Naive B cell (primary cell): ENCODE measurements at regions not wholly inside any gene's neighbourhood (a gene's known extent, or its start where the extent isn't known, plus 50 kb on each side); places are given as distances from the start of the nearest gene placed in this dataset.

Experiments
- ATAC-seq, 2 donors: fragments of 150-1000 bp; cut with Tn5 transposase; 2 replicates each; pipeline ENCODE4 v1.10.0; 2021; ENCODE audit warnings: low read depth in 2 of 2, mild to moderate bottlenecking in 2 of 2, moderate library complexity in 2 of 2
- DNase-seq: peaks from one replicate; pipeline ENCODE4 v3.0.0; 2022
- H3K27ac Mint-ChIP-seq, 6 donors: one replicate each; pipeline ENCODE4 v1.8.0; 2020 to 2022; ENCODE audit warnings: mild to moderate bottlenecking in 6 of 6, mixed read lengths in 6 of 6, moderate library complexity in 5 of 6, inconsistent platforms in 2 of 6
- H3K27me3 Mint-ChIP-seq, 3 donors: one replicate each; pipeline ENCODE4 v1.8.0; 2021 to 2022; ENCODE audit warnings: mixed read lengths in 3 of 3, mild to moderate bottlenecking in 1 of 3
- H3K36me3 Mint-ChIP-seq, 2 donors: one replicate each; pipeline ENCODE4 v1.8.0; 2020 to 2022; ENCODE audit warnings: mixed read lengths in 2 of 2, inconsistent platforms in 1 of 2, mild to moderate bottlenecking in 1 of 2
- H3K4me1 Mint-ChIP-seq, 3 donors: one replicate each; pipeline ENCODE4 v1.8.0; 2020 to 2022; ENCODE audit warnings: mixed read lengths in 3 of 3, inconsistent platforms in 1 of 3, mild to moderate bottlenecking in 1 of 3, moderate library complexity in 1 of 3
- H3K4me3 Mint-ChIP-seq, 8 donors: one replicate each; pipeline ENCODE4 v1.8.0; 2020 to 2022; ENCODE audit warnings: mild to moderate bottlenecking in 8 of 8, mixed read lengths in 8 of 8, moderate library complexity in 8 of 8, inconsistent platforms in 2 of 8
- H3K9me3 Mint-ChIP-seq, 7 donors: one replicate each; pipeline ENCODE4 v1.8.0; 2020 to 2022; ENCODE audit warnings: mixed read lengths in 7 of 7, mild to moderate bottlenecking in 5 of 7, inconsistent platforms in 2 of 7, moderate library complexity in 1 of 7

- ATAC-seq (no peak), DNase-seq (no peak)
- Mint-ChIP-seq H3K36me3 (peaks cover 0 to 7% of the 10 kb centered on the region in 2 donors), H3K4me1 (peaks cover 0 to 5% (median 0%) of the 10 kb centered on the region in 3 donors), H3K27me3 (peaks cover 0 to 9% (median 0%) of the 10 kb centered on the region in 3 donors), H3K9me3 (peaks cover 0 to 19% (median 2%) of the 10 kb centered on the region in 7 donors), H3K4me3 (no peak overlapping the region), H3K27ac (no peak overlapping the region)
These were observed 280.1 kb upstream of the SALL3 start for GRCh38 chr18:78699499-78699898.

DNA sequence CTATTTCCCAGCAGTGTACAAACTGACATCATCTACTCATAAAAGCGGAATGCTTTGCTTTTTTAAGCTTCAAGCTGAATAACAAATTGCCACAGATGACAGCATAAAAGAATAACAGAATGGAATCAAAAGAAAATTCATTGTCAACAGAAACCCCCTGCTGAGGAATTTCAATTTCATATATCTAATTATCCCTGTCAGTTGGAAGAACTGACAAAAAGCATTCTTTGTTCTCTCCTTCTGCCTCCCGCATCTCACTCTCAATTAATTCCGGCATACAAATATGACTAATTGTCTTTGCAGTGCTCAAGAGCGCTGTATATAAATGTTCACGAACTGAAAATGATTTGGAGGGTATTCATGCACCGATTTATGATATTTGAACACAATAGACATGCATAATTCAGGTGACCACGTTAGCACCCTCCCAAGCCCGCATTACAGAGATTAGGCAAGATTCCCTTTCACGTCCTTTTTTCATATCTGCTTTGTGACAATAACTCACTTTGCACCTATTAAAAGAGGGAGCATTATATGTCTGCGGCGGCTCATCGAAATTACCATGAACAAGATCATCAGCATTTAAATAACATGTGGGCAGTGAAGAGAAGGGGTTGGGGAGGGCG lies 277.7 kb upstream of the SALL3 start:
- Mint-ChIP-seq H3K36me3 (peaks cover 0 to 7% of the 10 kb centered on the region in 2 donors), H3K9me3 (peaks cover 0 to 14% (median 5%) of the 10 kb centered on the region in 7 donors), H3K27ac (no peak overlapping the region), H3K4me1 (peaks cover 0 to 5% (median 0%) of the 10 kb centered on the region in 3 donors), H3K27me3 (peaks cover 0 to 9% (median 0%) of the 10 kb centered on the region in 3 donors), H3K4me3 (no peak overlapping the region)
- ATAC-seq (no peak), DNase-seq (no peak)

GRCh38 chr18:78703291-78703690 lies 276.3 kb upstream of the SALL3 start:
- Mint-ChIP-seq H3K27me3 (peaks cover 0 to 9% (median 0%) of the 10 kb centered on the region in 3 donors), H3K27ac (no peak overlapping the region), H3K4me1 (peaks cover 0 to 5% (median 0%) of the 10 kb centered on the region in 3 donors), H3K4me3 (no peak overlapping the region), H3K36me3 (peaks cover 0 to 13% of the 10 kb centered on the region in 2 donors), H3K9me3 (peaks cover 6 to 24% (median 10%) of the 10 kb centered on the region in 7 donors)
- no peak for DNase-seq
- no peak for ATAC-seq

GRCh38 chr18:78704971-78705461 lies 274.6 kb upstream of the SALL3 start:
- Mint-ChIP-seq H3K36me3 (peaks cover 0 to 20% of the 10 kb centered on the region in 2 donors), H3K9me3 (peaks cover 13 to 33% (median 15%) of the 10 kb centered on the region in 7 donors), H3K27ac (no peak overlapping the region), H3K4me3 (no peak overlapping the region), H3K27me3 (peaks cover 0 to 9% (median 0%) of the 10 kb centered on the region in 3 donors), H3K4me1 (peaks cover 0 to 5% (median 0%) of the 10 kb centered on the region in 3 donors)
- no peak for DNase-seq
- no peak for ATAC-seq

DNA sequence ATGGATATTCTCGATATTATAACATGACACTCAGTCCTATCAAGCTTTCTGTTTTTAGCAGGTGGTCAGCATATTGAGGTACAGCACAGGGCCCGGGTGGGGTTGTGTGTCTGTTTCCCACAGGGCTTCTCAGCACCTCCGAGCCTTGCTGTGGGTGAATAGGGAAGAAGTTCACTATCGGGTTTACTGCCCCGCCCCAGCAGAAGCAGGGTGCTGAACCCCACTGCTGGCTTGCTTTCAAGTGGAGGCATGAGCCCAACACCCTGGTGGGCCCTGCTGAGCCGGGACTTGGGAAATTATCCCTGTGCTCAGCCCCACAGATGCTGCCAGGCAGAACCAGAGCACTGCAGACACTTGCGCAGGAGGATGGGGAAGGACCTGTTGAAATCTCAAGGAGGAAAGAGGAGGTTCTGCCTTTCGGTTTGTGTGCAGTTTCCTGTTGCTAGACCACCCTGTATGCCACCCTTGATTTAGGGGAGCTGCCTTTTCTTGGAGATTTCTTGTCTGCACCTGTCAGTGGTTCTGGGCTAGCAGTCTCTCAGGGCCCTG lies 270.3 kb upstream of the SALL3 start:
- Mint-ChIP-seq H3K36me3 (peaks cover 0 to 13% of the 10 kb centered on the region in 2 donors), H3K9me3 (peaks cover 15 to 33% (median 17%) of the 10 kb centered on the region in 7 donors), H3K4me1 (no peaks in the 10 kb centered on the region), H3K27ac (no peak overlapping the region), H3K4me3 (no peak overlapping the region), H3K27me3 (peaks cover 0 to 4% (median 2%) of the 10 kb centered on the region in 3 donors)
- DNase-seq (no peak), ATAC-seq (no peak)

DNA sequence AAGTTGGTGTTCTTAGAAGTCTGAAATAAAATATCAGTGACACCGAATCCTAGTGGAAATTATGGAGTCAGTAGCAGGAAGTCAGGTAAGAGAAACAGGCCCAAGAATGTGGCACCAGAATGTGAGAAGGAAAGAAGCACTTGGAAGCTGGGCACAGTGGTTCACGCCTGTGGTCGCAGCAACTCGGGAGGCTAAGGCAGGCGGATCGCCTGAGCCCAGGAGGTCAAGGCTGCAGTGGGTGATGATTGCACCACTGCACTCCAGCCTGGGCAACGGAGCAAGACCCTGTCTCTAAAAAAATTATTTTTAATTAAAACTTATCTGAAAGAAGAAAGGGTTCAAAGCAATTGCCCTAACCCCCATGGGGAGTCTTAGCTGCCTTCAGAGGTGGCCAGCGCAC lies 268.3 kb upstream of the SALL3 start:
- no peak overlapping the region for H3K4me3 Mint-ChIP-seq
- peaks cover 0 to 13% of the 10 kb centered on the region in 2 donors for H3K36me3 Mint-ChIP-seq
- H3K4me1 Mint-ChIP-seq: no peaks in the 10 kb centered on the region
- peaks cover 12 to 27% (median 16%) of the 10 kb centered on the region in 7 donors for H3K9me3 Mint-ChIP-seq
- H3K27ac Mint-ChIP-seq: no peak overlapping the region
- H3K27me3 Mint-ChIP-seq: peaks cover 0 to 4% (median 3%) of the 10 kb centered on the region in 3 donors
- DNase-seq: no peak
- ATAC-seq: no peak

GRCh38 chr18:78711971-78712370 lies 267.6 kb upstream of the SALL3 start:
- H3K4me3 Mint-ChIP-seq: no peak overlapping the region
- DNase-seq (no peak), ATAC-seq (no peak)
- H3K27ac Mint-ChIP-seq: no peak overlapping the region
- H3K27me3 Mint-ChIP-seq: peaks cover 0 to 4% (median 3%) of the 10 kb centered on the region in 3 donors
- peaks cover 11 to 24% (median 16%) of the 10 kb centered on the region in 7 donors for H3K9me3 Mint-ChIP-seq
- H3K36me3 Mint-ChIP-seq: peaks cover 0 to 13% of the 10 kb centered on the region in 2 donors
- no peaks in the 10 kb centered on the region for H3K4me1 Mint-ChIP-seq

GRCh38 chr18:78713069-78713468 lies 266.5 kb upstream of the SALL3 start:
- Mint-ChIP-seq H3K27ac (no peak overlapping the region), H3K4me3 (no peak overlapping the region), H3K27me3 (peaks cover 0 to 4% (median 3%) of the 10 kb centered on the region in 3 donors), H3K9me3 (peaks cover 11 to 19% (median 13%) of the 10 kb centered on the region in 7 donors), H3K36me3 (peaks cover 0 to 9% of the 10 kb centered on the region in 2 donors), H3K4me1 (no peaks in the 10 kb centered on the region)
- ATAC-seq: no peak
- no peak for DNase-seq

DNA sequence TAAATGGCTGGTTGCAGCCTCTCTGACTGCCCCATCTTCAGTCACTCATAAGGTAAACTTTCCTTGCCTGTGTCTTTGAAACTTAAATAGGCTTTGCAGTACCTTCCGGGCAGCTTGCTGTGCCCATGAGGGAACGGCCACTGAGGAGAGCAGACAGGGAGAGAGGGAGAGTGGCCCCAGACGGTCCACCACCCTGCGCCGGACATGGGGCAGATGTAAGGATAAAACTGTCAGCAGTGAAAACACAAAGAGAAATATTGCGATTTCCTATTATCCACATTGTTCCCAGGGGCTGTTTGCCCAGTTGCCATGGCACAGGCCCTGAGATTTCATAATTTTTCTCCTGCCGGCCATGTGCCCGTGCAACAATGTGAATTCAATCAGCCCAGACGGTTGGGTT lies 265.9 kb upstream of the SALL3 start:
- H3K27ac Mint-ChIP-seq: no peak overlapping the region
- H3K4me1 Mint-ChIP-seq: no peaks in the 10 kb centered on the region
- peaks cover 5 to 17% (median 9%) of the 10 kb centered on the region in 7 donors for H3K9me3 Mint-ChIP-seq
- H3K4me3 Mint-ChIP-seq: no peak overlapping the region
- DNase-seq: no peak
- H3K36me3 Mint-ChIP-seq: peaks cover 0 to 3% of the 10 kb centered on the region in 2 donors
- ATAC-seq: no peak
- peaks cover 0 to 4% (median 3%) of the 10 kb centered on the region in 3 donors for H3K27me3 Mint-ChIP-seq

- Mint-ChIP-seq H3K36me3 (no peaks in the 10 kb centered on the region), H3K27me3 (peaks cover 5 to 10% (median 9%) of the 10 kb centered on the region in 3 donors), H3K4me3 (no peak overlapping the region), H3K27ac (peak overlapping the region in 1 of 6 donors; percentile 28), H3K9me3 (peaks cover under 1 to 11% (median 4%) of the 10 kb centered on the region in 7 donors), H3K4me1 (no peaks in the 10 kb centered on the region)
- DNase-seq (no peak), ATAC-seq (no peak)
These were observed 263.6 kb upstream of the SALL3 start for GRCh38 chr18:78716022-78716421.

DNA sequence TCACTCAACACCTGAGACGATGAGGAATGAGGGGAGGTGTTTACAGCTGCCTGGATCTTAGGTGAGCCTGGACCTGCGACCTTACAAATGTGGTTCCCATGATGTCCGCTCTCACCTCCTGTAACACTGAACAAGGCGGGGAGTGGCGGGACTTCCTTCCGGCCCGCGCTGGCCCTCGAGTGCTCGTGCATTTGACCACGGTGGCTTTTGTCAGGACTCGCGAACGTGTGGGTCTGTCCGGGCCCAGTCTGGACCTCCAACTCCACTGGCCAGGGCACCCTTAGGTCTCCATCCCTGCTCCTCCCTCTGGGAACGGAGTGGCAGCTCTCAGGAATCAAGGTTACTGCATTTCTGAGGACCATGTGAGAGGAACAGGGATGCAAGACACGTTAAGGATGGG lies 263.0 kb upstream of the SALL3 start:
- Mint-ChIP-seq H3K9me3 (peaks cover 0 to 7% (median 3%) of the 10 kb centered on the region in 7 donors), H3K4me3 (no peak overlapping the region), H3K27me3 (peaks cover 8 to 10% (median 9%) of the 10 kb centered on the region in 3 donors), H3K4me1 (no peaks in the 10 kb centered on the region), H3K36me3 (no peaks in the 10 kb centered on the region), H3K27ac (no peak overlapping the region)
- no peak for ATAC-seq
- no peak for DNase-seq

- no peak for ATAC-seq
- Mint-ChIP-seq H3K27ac (no peak overlapping the region), H3K27me3 (peaks cover 10 to 14% (median 13%) of the 10 kb centered on the region in 3 donors), H3K4me3 (no peak overlapping the region), H3K4me1 (peaks cover 0 to 3% (median 0%) of the 10 kb centered on the region in 3 donors), H3K9me3 (peaks cover 0 to 7% (median 3%) of the 10 kb centered on the region in 7 donors), H3K36me3 (no peaks in the 10 kb centered on the region)
- DNase-seq: no peak
These were observed 262.4 kb upstream of the SALL3 start for GRCh38 chr18:78717051-78717765.

DNA sequence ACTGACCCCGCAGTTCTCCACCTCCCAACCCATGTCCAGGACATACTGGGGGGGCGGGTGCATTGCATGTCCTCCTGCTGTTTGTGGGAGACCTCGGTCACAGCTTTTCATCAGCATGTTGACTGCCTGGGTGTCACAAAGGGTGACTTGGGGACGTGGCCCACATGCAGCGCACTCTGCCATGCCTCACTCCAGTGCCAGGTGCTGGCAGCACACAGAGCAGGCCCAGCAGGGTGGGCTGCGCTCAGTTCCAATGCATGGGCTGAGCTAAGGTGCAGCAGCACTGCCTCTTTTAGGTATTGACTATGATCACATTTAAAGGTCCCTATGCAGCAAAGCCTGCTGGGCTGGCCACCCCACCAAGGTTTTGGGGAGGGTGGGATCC lies 261.9 kb upstream of the SALL3 start:
- Mint-ChIP-seq H3K36me3 (no peaks in the 10 kb centered on the region), H3K4me1 (peaks cover 0 to 3% (median 0%) of the 10 kb centered on the region in 3 donors), H3K27ac (no peak overlapping the region), H3K27me3 (peaks cover 10 to 17% (median 16%) of the 10 kb centered on the region in 3 donors), H3K9me3 (peaks cover 0 to 7% (median 4%) of the 10 kb centered on the region in 7 donors), H3K4me3 (no peak overlapping the region)
- no peak for DNase-seq
- ATAC-seq: no peak
